Thyroid gland (tissue), 4 donors: ENCODE measurements at regions not wholly inside any gene's neighbourhood (a gene's known extent, or its start where the extent isn't known, plus 50 kb on each side); places are given as distances from the start of the nearest gene placed in this dataset.
"Not testable (repeated sequence)": the region's sequence is repeated elsewhere in the genome, so short reads cannot be mapped to it uniquely, and the experiment has no call there.

Experiments
- DNase-seq, 2 donors: peaks; one replicate each; pipeline ENCODE4 v3.0.0-alpha.2; 2019
- H3K27ac ChIP-seq, 3 donors: fragments of 200-600 bp; sonication (generic); 1 replicate in 2 of 3; 2 replicates in 1 of 3; pipeline ENCODE4 v1.5.1; 2016 to 2019; ENCODE audit warnings: mild to moderate bottlenecking in 1 of 3, moderate library complexity in 1 of 3
- H3K27me3 ChIP-seq: fragments of 200-600 bp; sonication (generic); one replicate; pipeline ENCODE4 v1.5.1; 2019
- H3K36me3 ChIP-seq, 2 donors: fragments of 200-600 bp; sonication (generic); one replicate each; pipeline ENCODE4 v1.5.1; 2016 to 2019
- H3K4me1 ChIP-seq, 2 donors: fragments of 200-600 bp; sonication (generic); one replicate each; pipeline ENCODE4 v1.5.1; 2017 to 2019
- H3K4me3 ChIP-seq, 3 donors: fragments of 200-600 bp; sonication (generic); replicated peaks in 1 of 3; 1 replicate in 2 of 3; 2 replicates in 1 of 3; pipeline ENCODE4 v1.5.1; 2016; ENCODE audit warnings: mild to moderate bottlenecking in 1 of 3
- H3K9me3 ChIP-seq: fragments of 200-600 bp; sonication (generic); one replicate; pipeline ENCODE4 v1.5.1; 2017
- CTCF ChIP-seq, 6 experiments: fragments of 200-600 bp in 3 of 6; fragments of 450-650 bp in 3 of 6; sonication (generic) in 3 of 6; IDR thresholded peaks; one replicate each; pipeline ENCODE4 v1.5.1; 2016 to 2019; ENCODE audit warnings: antibody characterized with exemption in 6 of 6, mild to moderate bottlenecking in 2 of 6, inconsistent platforms in 1 of 6, moderate library complexity in 1 of 6
- POLR2A ChIP-seq, 2 donors: fragments of 450-650 bp; IDR thresholded peaks; one replicate each; pipeline ENCODE4 v1.6.1; 2017; ENCODE audit warnings: antibody characterized with exemption in 2 of 2, mild to moderate bottlenecking in 2 of 2, moderate library complexity in 1 of 2
- WGBS, 2 donors: methylation state at CpG; one replicate each; pipeline ENCODE4 v1.1.5; 2017; 5-methylcytosine and 5-hydroxymethylcytosine counted together
- intact Hi-C: fragments of 100-400 bp; cut with DNase I; formaldehyde crosslinking; loops from one replicate; pipeline ENCODE4 v1.15.1; 2023

GRCh38 chr2:85949280-85949679, 60.5 kb upstream of the ST3GAL5 start:
- Histone ChIP-seq H3K9me3 (no peaks in the 10 kb centered on the region), H3K36me3 (no peaks in the 10 kb centered on the region), H3K4me3 (no peak overlapping the region), H3K4me1 (peaks cover 26 to 37% of the 10 kb centered on the region in 2 donors), H3K27me3 (no peaks in the 10 kb centered on the region), H3K27ac (peak overlapping the region; percentile 58 to 73 (median 59))
- peak; percentile 84 to 85 for DNase-seq
- WGBS, 2 donors = 43 to 55% methylated on average over 5 of the region's 5 CpGs
- TF ChIP-seq CTCF (IDR thresholded peaks at IDR 0.05) (no peak), POLR2A (IDR thresholded peaks at IDR 0.05) (no peak)
- intact Hi-C loops = no loop called here

- Histone ChIP-seq H3K27ac (no peak overlapping the region), H3K4me3 (no peak overlapping the region), H3K36me3 (no peaks in the 10 kb centered on the region), H3K9me3 (no peaks in the 10 kb centered on the region), H3K27me3 (no peaks in the 10 kb centered on the region), H3K4me1 (peaks cover 13 to 20% of the 10 kb centered on the region in 2 donors)
- DNase-seq = no peak
- TF ChIP-seq POLR2A (IDR thresholded peaks at IDR 0.05) (no peak), CTCF (IDR thresholded peaks at IDR 0.05) (no peak)
- intact Hi-C loops = no loop called here
Observed at GRCh38 chr2:85947593-85947992, 58.8 kb upstream of the ST3GAL5 start.

GRCh38 chr2:85945586-85945985, 56.8 kb upstream of the ST3GAL5 start:
- H3K4me1 ChIP-seq = peaks cover 13 to 16% of the 10 kb centered on the region in 2 donors
- TF ChIP-seq CTCF (IDR thresholded peaks at IDR 0.05) (no peak), POLR2A (IDR thresholded peaks at IDR 0.05) (no peak)
- H3K4me3 ChIP-seq = no peak overlapping the region
- no peak for DNase-seq
- no peak overlapping the region for H3K27ac ChIP-seq
- no peaks in the 10 kb centered on the region for H3K27me3 ChIP-seq
- intact Hi-C loops = no loop called here
- no peaks in the 10 kb centered on the region for H3K36me3 ChIP-seq
- no peaks in the 10 kb centered on the region for H3K9me3 ChIP-seq

DNA sequence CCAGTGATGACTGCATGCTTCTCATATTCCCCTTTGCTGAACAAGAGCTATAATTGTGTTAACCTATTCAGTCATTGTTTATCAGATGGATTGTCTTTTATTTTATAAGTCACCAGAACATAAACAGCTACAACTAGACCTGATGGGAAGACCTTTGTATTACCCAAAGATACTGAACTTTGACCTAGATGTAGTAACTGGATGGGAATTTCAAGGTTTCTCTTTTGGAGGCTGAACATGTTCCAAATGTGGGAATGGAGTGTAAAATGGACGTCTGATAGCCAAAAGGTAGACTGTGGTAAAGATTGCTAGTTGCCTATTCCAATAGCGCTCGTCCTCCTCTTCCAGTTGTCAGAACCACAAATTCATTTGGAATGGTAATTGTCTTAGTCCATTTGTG, 56.4 kb upstream of the ST3GAL5 start:
- H3K4me1 ChIP-seq = peaks cover 13 to 16% of the 10 kb centered on the region in 2 donors
- DNase-seq = no peak
- H3K36me3 ChIP-seq = no peaks in the 10 kb centered on the region
- H3K27ac ChIP-seq = no peak overlapping the region
- no peaks in the 10 kb centered on the region for H3K9me3 ChIP-seq
- no peak overlapping the region for H3K4me3 ChIP-seq
- no peak for TF ChIP-seq POLR2A (IDR thresholded peaks at IDR 0.05)
- no peak for TF ChIP-seq CTCF (IDR thresholded peaks at IDR 0.05)
- H3K27me3 ChIP-seq = no peaks in the 10 kb centered on the region
- intact Hi-C loops = no loop called here
- WGBS, 2 donors = 93 to 94% methylated on average over 3 of the region's 3 CpGs

GRCh38 chr2:85942346-85942957, 53.7 kb upstream of the ST3GAL5 start:
- no peak for DNase-seq
- intact Hi-C loops = no loop called here
- TF ChIP-seq POLR2A (IDR thresholded peaks at IDR 0.05) = no peak
- TF ChIP-seq CTCF (IDR thresholded peaks at IDR 0.05) = no peak
- Histone ChIP-seq H3K27me3 (no peaks in the 10 kb centered on the region), H3K4me1 (no peaks in the 10 kb centered on the region), H3K36me3 (no peaks in the 10 kb centered on the region), H3K27ac (no peak overlapping the region), H3K4me3 (no peak overlapping the region), H3K9me3 (no peaks in the 10 kb centered on the region)
- 92 to 100% methylated on average over 1 of the region's 1 CpG for WGBS, 2 donors

DNA sequence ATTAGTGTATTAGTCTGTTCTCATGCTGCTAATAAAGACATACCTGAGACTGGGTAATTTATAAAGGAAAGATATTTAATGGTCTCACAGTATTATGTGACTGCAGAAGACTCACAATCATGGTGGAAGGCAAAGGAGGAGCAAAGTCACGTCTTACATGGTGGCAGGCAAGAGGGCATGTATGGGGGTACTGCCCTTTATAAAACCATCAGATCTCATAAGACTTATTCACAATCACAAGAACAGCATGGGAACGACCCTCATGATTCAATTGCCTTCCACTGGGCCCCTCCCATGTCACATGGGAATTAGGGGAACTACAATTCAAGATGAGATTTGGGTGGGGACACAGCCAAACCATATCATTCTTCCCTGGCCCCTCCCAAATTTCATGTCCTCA, 52.7 kb upstream of the ST3GAL5 start:
- H3K4me3 ChIP-seq, H3K36me3 ChIP-seq, H3K27me3 ChIP-seq, H3K9me3 ChIP-seq, DNase-seq, intact Hi-C loops, H3K4me1 ChIP-seq, H3K27ac ChIP-seq: not testable (repeated sequence)
- 82 to 94% methylated on average over 2 of the region's 2 CpGs for WGBS, 2 donors
